NB4 (cell line): ENCODE measurements at regions not wholly inside any gene's neighbourhood (a gene's known extent, or its start where the extent isn't known, plus 50 kb on each side); places are given as distances from the start of the nearest gene placed in this dataset.
"Not testable (repeated sequence)": the region's sequence is repeated elsewhere in the genome, so short reads cannot be mapped to it uniquely, and the experiment has no call there.

Experiments
- DNase-seq: peaks from one replicate; pipeline ENCODE4 v3.0.0; 2010; ENCODE audit warnings: low read depth
- H3K4me3 ChIP-seq: one replicate; pipeline ENCODE4 v1.5.1; 2011; ENCODE audit warnings: mild to moderate bottlenecking, low read depth, low read length, moderate library complexity
- CTCF ChIP-seq: IDR thresholded peaks from one replicate; pipeline ENCODE4 v1.5.1; 2012; ENCODE audit warnings: low read depth, low read length
- MYC ChIP-seq: IDR thresholded peaks from 2 replicates; pipeline ENCODE4 v1.6.1; 2011; ENCODE audit warnings: low read depth, low read length
- POLR2A ChIP-seq: IDR thresholded peaks from 2 replicates; pipeline ENCODE4 v1.6.1; 2011; ENCODE audit warnings: mild to moderate bottlenecking; ENCODE audit not compliant: insufficient read length; ENCODE audit errors: extremely low read depth
- TF ChIP-seq, protein P1 (sequence below): IDR thresholded peaks from 2 replicates; pipeline ENCODE4 v1.6.1; 2011; ENCODE audit warnings: low read depth, low read length

GRCh38 chr4:183374950-183375555 is 52.8 kb upstream of the CLDN24 start:
- no peak overlapping the region for H3K4me3 ChIP-seq
- TF ChIP-seq, protein P1, sequence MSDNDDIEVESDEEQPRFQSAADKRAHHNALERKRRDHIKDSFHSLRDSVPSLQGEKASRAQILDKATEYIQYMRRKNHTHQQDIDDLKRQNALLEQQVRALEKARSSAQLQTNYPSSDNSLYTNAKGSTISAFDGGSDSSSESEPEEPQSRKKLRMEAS = no peak
- TF ChIP-seq MYC (no peak), CTCF (no peak), POLR2A (no peak)
- no peak for DNase-seq

- TF ChIP-seq CTCF = no peak
- no peak for TF ChIP-seq POLR2A
- TF ChIP-seq MYC = no peak
- TF ChIP-seq, protein P1 = no peak
- no peak overlapping the region for H3K4me3 ChIP-seq
- no peak for DNase-seq
Measured at GRCh38 chr4:183376381-183376780, 54.2 kb upstream of the CLDN24 start.

DNA sequence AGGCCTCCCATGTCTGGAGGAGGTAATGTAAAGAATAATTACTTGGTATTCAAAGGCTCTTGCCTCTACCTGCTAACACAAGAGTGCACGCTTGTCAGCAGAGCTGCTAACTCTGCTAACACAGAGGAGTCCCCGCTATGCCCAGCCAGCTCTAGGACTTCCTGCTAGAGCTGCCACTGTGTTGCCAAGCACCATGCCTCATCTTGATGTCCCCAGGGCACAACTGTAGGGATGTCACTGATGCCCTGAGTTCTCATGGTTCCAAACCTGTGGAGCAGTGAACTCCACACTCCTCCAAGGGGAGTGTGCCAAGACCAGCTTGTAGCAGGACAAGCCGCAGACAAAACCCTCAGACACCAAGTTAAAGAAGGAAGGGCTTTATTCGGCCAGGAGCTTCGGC is 55.3 kb upstream of the CLDN24 start:
- no peak for TF ChIP-seq MYC
- no peak for TF ChIP-seq CTCF
- TF ChIP-seq, protein P1 = no peak
- no peak for TF ChIP-seq POLR2A
- H3K4me3 ChIP-seq = no peak overlapping the region
- DNase-seq = no peak

GRCh38 chr4:183378347-183378746 is 56.1 kb upstream of the CLDN24 start:
- DNase-seq, H3K4me3 ChIP-seq: not testable (repeated sequence)

DNA sequence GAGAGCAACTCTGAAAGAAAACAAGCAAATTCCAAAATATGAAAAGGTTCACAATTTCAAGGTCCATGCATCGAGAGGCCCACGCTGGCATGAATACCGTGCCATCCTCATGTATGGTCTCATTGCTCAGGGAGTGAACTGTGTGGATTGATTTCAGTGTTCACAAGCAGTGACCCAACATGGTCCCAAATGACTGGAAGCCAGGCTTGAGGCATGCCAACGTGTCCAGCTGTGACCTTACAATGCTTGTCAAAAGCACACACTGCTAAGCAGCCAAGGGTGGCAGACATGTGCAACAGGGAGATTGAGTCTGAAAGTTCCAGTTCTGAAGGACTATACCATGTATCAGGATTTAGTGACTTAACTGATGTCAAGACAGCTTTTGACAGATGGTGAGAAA is 58.7 kb upstream of the CLDN24 start:
- DNase-seq = no peak
- H3K4me3 ChIP-seq = no peak overlapping the region
- no peak for TF ChIP-seq MYC
- TF ChIP-seq, protein P1 = no peak
- TF ChIP-seq CTCF = no peak
- TF ChIP-seq POLR2A = no peak

DNA sequence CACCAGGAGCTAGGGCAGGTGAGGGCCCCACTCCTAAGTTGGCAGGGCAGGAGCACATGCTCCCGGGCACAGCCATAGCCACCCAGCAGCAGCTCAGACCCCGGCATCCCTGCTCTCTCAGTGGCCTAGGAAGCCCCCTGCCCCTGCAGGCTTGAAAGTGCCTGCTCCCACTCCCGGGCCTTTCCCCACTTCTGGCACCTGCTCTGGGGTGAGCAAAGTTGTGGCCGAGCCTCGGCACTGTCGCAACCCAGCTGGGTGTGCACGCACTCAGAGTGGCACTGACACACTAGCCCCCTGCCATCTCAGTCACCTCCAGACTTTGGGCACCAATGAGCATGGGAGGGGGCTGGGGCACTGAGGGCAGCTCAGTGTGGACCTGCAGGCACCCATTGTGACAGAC is 60.8 kb upstream of the CDKN2AIP start:
- no peak for DNase-seq
- TF ChIP-seq MYC (no peak), CTCF (no peak), POLR2A (no peak)
- TF ChIP-seq, protein P1 = no peak
- H3K4me3 ChIP-seq = no peak overlapping the region

GRCh38 chr4:183384516-183384915 is 59.9 kb upstream of the CDKN2AIP start:
- TF ChIP-seq MYC = no peak
- TF ChIP-seq, protein P1 = no peak
- no peak for TF ChIP-seq POLR2A
- no peak for TF ChIP-seq CTCF
- DNase-seq = no peak
- no peak overlapping the region for H3K4me3 ChIP-seq
